GM19324 (cell line): ENCODE measurements at regions not wholly inside any gene's neighbourhood (a gene's known extent, or its start where the extent isn't known, plus 50 kb on each side); places are given as distances from the start of the nearest gene placed in this dataset.
"Not testable (repeated sequence)": the region's sequence is repeated elsewhere in the genome, so short reads cannot be mapped to it uniquely, and the experiment has no call there.

ENCODE experiments used
- ATAC-seq: cut with Tn5 transposase; IDR thresholded peaks from one replicate; pipeline ENCODE4 v1.9.1; 2021; ENCODE audit warnings: mild to moderate bottlenecking, moderate library complexity; ENCODE audit not compliant: unreplicated experiment, low FRiP score

- no peak for ATAC-seq
These were observed 144.4 kb downstream of the PTBP2 start for GRCh38 chr1:96865731-96866685.

DNA sequence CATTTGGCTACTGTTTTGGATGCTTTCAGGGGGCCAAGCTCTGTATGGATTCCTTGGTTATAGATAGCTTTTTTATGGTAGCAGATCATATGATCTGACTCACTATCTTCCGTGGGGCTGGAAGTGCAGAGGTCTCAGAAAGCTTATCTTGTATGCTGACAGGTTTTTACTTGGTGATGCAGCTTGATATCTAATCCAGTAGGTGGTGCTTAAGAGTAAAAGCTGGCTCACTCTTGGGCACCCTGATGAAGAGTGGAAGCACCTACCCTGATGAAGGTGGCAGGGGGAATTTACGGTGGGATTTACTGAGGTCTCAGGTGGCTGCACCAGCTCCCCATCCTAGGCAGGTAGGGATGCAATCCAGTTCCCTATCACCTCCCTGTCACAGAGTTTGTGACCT, 151.2 kb downstream of the PTBP2 start:
- no peak for ATAC-seq

- no peak for ATAC-seq
These were observed 157.1 kb downstream of the PTBP2 start for GRCh38 chr1:96878640-96879039.

- ATAC-seq = no peak
These were observed 159.0 kb downstream of the PTBP2 start for GRCh38 chr1:96880626-96881025.

GRCh38 chr1:96882096-96882495, 160.5 kb downstream of the PTBP2 start:
- no peak for ATAC-seq

GRCh38 chr1:96886474-96886873, 164.9 kb downstream of the PTBP2 start:
- ATAC-seq = no peak

GRCh38 chr1:96887501-96887900, 165.9 kb downstream of the PTBP2 start:
- ATAC-seq = no peak

DNA sequence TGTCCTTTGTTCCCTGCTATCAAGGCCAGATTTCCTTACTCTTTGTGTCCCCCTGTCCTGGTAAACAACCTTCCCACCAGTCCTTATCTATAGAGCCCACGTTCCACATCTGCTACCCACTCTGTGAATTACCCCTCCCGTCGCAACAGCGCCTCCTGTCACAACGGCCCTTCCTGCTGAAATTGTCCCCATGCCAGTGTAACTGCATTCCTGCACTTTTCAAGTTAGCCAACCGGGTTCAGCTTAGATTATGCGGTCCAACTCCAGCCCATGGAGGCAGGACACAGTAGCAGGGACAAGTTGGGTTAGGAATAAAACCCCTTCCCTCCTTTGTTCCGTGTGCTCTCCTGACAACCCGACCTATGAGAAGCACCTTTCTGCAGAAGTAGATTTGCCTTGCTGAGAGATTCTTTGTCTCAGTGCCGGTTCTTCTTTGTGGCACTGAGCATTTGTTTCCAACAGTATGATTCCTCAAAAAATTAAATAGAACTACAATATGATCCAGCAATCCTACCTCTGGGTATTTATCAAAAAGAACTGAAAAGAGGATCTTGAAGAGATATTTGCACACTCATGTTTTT, 180.3 kb downstream of the PTBP2 start:
- no peak for ATAC-seq

GRCh38 chr1:96912248-96912647, 190.7 kb downstream of the PTBP2 start:
- ATAC-seq = no peak

- ATAC-seq = not testable (repeated sequence)
These were observed 194.1 kb downstream of the PTBP2 start for GRCh38 chr1:96915701-96916100.

GRCh38 chr1:96918406-96918805, 196.8 kb downstream of the PTBP2 start:
- ATAC-seq = no peak

- no peak for ATAC-seq
These were observed 200.6 kb downstream of the PTBP2 start for GRCh38 chr1:96922181-96922580.

DNA sequence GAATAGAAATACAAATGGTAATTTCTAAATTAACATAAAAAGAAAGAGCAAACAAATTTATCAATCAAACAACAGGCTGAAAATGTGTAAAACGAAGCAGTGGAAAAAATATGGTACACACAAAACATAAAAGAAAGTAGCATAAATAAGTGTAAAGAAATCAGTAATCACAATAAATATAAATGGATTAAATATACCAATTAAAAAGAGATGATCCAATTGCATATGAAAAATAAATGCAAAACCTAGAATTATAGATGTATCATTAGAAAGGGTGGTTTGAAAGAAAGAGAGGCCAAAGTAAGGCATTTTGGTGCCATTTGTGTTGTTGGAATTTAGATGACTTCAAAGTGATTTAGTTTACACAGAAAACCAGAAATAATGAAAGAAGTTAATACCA, 202.2 kb downstream of the PTBP2 start:
- ATAC-seq = no peak

DNA sequence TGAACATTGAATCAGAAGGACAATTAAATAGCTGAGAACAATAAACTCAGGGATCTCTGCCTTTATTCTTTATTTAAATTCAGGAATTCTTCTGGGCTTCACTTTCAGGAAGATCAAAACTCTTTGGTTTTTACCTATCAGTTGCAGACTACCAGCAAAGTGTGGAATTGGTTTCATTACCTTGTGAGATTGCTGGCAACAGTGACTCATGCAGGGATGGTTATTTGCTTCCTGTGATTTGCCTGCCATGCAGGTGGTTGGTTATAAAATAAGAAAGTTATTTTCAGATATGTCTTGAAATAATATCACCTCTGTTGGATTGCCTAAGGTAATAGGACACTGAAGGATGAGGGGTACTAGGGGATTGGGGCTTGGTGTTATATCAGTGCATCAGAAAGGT, 204.6 kb downstream of the PTBP2 start:
- no peak for ATAC-seq

DNA sequence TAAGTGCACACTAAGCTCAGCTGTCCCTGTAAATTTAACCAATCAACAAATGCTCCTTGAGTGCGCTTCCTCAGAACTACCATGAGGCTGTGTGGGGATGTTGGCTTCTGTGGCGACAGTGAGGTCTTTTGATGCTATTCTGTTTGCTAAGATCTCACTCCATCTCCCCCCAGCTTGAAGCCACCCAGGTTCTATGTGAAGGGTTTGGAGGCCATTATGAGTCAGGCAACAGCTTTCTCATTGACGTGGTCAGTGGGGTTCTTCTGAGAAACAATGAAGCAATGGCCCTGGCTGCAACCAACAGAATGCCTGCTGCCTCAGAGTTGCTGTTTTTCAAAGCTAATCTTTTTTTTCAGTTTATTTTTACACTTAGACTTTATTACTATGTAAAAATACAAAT, 205.5 kb downstream of the PTBP2 start:
- no peak for ATAC-seq

DNA sequence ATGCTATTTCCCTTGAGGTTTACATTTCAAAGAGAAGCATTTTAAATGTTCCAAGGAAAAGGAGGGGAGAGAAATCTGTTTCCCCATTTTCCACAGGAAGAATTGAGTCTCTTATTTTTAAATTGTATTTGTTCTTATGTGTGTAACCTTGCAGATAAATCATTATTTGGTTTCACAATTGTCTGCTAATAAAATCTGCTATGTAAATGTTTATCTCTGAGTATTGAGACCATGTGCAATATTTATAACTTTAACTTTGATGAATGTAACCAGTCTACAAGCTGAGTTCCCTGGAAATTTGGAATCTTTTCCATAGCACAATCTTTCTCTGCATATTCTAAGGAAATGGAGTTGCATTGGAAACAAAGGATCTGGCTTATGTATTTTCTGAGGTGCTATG, 209.6 kb downstream of the PTBP2 start:
- no peak for ATAC-seq

- no peak for ATAC-seq
These were observed 212.7 kb downstream of the PTBP2 start for GRCh38 chr1:96934282-96934681.

DNA sequence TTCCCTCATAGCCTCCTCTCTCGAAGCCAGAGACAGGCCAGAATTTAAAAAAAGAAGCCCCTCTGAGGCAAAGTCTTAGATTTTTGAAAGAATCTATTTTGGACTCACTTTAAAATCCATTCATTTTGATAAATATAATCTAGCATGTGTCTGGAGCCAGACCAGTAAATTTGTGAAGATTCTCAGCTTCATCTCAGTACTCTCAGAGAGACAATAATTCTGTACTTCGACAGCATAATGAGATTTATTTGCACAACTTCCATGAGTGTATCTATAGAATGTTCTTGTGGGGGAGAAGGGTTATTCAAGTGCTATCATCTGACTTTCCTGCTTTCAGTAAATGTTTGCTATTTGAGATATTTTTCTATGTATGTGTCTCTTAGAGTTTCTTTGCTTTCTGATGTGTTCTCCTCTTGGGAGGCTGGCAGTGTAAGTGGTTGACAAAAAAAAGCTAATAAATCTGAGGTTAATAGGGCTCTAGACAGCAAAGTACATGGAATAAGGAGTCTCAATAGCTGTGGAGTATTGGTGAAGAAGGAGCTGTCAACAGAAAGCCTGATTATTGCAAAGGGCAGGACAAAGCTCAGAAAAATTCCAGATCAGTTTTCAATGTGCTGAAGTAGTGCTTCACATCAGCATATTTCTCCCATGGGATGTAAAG, 223.0 kb downstream of the PTBP2 start:
- no peak for ATAC-seq

- ATAC-seq = no peak
These were observed 224.0 kb downstream of the PTBP2 start for GRCh38 chr1:96945509-96946084.

GRCh38 chr1:96955307-96956012, 233.9 kb downstream of the PTBP2 start:
- ATAC-seq = no peak

- ATAC-seq = no peak
These were observed 240.6 kb downstream of the PTBP2 start for GRCh38 chr1:96962216-96962615.
